Stimulated activated naive CD8-positive, alpha-beta T cell treated with anti-CD3 and anti-CD28 coated beads, Interleukin-15, amount 100 ng/mL, for 72 hours (primary cell): ENCODE measurements at regions not wholly inside any gene's neighbourhood (a gene's known extent, or its start where the extent isn't known, plus 50 kb on each side); places are given as distances from the start of the nearest gene placed in this dataset.
"Not testable (repeated sequence)": the region's sequence is repeated elsewhere in the genome, so short reads cannot be mapped to it uniquely, and the experiment has no call there.

Experiments used
- ATAC-seq: fragments of 150-1000 bp; cut with Tn5 transposase; 2 replicates; pipeline ENCODE4 v1.10.0; 2021; ENCODE audit warnings: mild to moderate bottlenecking, moderate library complexity
- DNase-seq, 2 donors: peaks; one replicate each; pipeline ENCODE4 v3.0.0; 2021 to 2022
- H3K27ac Mint-ChIP-seq, 2 donors: one replicate each; pipeline ENCODE4 v1.8.0; 2022; ENCODE audit warnings: mild to moderate bottlenecking in 2 of 2, mixed read lengths in 2 of 2, moderate library complexity in 2 of 2
- H3K27me3 Mint-ChIP-seq: one replicate; pipeline ENCODE4 v1.8.0; 2022; ENCODE audit warnings: mixed read lengths
- H3K4me1 Mint-ChIP-seq: one replicate; pipeline ENCODE4 v1.8.0; 2022; ENCODE audit warnings: mild to moderate bottlenecking, mixed read lengths
- H3K4me3 Mint-ChIP-seq, 2 donors: one replicate each; pipeline ENCODE4 v1.8.0; 2022; ENCODE audit warnings: mild to moderate bottlenecking in 2 of 2, mixed read lengths in 2 of 2, moderate library complexity in 1 of 2
- H3K9me3 Mint-ChIP-seq, 2 donors: one replicate each; pipeline ENCODE4 v1.8.0; 2022; ENCODE audit warnings: mixed read lengths in 2 of 2

DNA sequence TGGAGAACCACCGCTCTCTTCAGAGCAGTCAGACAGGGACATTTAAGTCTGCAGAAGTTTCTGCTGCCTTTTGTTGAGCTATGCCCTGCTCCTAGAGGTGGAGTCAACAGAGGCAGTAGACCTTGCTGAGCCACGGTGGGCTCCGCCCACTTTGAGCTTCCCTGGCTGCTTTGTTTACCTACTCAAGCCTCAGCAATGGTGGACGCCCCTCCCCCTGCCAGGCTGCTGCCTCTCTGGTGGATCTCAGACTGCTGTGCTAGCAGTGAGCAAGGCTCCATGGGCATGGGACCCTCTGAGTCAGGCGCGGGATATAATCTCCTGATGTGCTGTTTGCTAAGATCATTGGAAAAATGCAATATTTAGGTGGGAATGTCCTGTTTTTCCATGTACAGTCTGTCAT lies 89.5 kb upstream of the COP1 start:
- peaks cover 36 to 57% of the 10 kb centered on the region in 2 donors for H3K9me3 Mint-ChIP-seq

DNA sequence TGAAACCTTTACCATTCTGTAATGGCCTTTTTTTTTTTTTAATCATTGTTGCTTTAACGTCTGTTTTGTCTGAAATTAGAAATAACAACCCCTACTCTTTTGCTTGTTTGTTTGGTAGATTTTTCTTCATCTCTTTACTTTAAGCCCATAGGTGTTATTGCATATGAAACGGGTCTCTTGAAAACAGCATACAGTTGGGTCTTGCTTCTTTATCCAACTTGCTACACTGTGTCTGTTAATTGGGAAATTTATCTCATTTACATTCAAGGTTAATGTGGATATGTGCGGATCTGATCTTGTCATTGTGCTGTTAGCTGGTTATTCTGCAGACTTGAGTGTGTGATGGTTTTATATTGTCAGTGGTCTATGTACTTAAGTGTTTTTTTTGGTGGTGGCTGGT lies 78.9 kb upstream of the COP1 start:
- ATAC-seq (no peak), DNase-seq (no peak)
- Mint-ChIP-seq H3K4me3 (no peak overlapping the region), H3K27me3 (peaks cover 31% of the 10 kb centered on the region), H3K9me3 (peaks cover 47% of the 10 kb centered on the region in 2 donors), H3K4me1 (no peaks in the 10 kb centered on the region), H3K27ac (no peak overlapping the region)

More for the DNA sequence above, 89.5 kb upstream of the COP1 start:
- not testable (repeated sequence) for DNase-seq, H3K4me3 Mint-ChIP-seq, ATAC-seq, H3K27ac Mint-ChIP-seq, H3K4me1 Mint-ChIP-seq, H3K27me3 Mint-ChIP-seq

DNA sequence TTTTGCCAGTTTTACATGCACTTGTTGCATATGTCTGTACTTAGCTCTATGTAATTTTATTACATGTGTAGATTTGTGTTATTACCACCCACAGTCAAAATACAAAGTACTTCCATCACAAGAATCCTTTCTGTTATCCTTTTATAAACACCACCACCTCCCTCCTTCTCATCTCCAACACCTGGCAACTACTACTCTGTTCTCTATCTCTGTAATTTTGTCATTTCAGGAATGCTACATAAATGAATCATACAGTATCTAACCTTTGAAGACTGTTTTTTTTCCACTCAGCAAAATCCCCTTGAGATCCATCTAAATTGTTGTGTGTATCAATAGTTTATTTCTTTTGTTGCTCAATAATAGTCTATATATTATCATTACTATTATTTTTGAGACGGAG lies 64.5 kb upstream of the COP1 start:
- Mint-ChIP-seq H3K4me3 (no peak overlapping the region), H3K4me1 (no peaks in the 10 kb centered on the region), H3K27ac (no peak overlapping the region), H3K9me3 (no peaks in the 10 kb centered on the region), H3K27me3 (no peaks in the 10 kb centered on the region)
- ATAC-seq (no peak), DNase-seq (no peak)
